HG03064 (cell line): ENCODE measurements at regions not wholly inside any gene's neighbourhood (a gene's known extent, or its start where the extent isn't known, plus 50 kb on each side); places are given as distances from the start of the nearest gene placed in this dataset.

Source experiments
- ATAC-seq: cut with Tn5 transposase; IDR thresholded peaks from one replicate; pipeline ENCODE4 v1.9.1; 2021; ENCODE audit warnings: low read depth; ENCODE audit not compliant: unreplicated experiment

GRCh38 chr3:24595796-24596195, 101.1 kb upstream of the THRB start:
- ATAC-seq = no peak

GRCh38 chr3:24596626-24597025, 102.0 kb upstream of the THRB start:
- no peak for ATAC-seq

- ATAC-seq = no peak
These were observed 104.2 kb upstream of the THRB start for GRCh38 chr3:24598695-24599470.

GRCh38 chr3:24601066-24601939, 106.7 kb upstream of the THRB start:
- no peak for ATAC-seq

GRCh38 chr3:24604215-24604614, 109.6 kb upstream of the THRB start:
- ATAC-seq = no peak

GRCh38 chr3:24605511-24606028, 110.9 kb upstream of the THRB start:
- no peak for ATAC-seq

- ATAC-seq = no peak
These were observed 112.6 kb upstream of the THRB start for GRCh38 chr3:24607281-24607680.

- ATAC-seq = no peak
These were observed 114.2 kb upstream of the THRB start for GRCh38 chr3:24608701-24609390.

GRCh38 chr3:24614359-24614758, 119.7 kb upstream of the THRB start:
- ATAC-seq = no peak

GRCh38 chr3:24615177-24615576, 120.5 kb upstream of the THRB start:
- no peak for ATAC-seq

- no peak for ATAC-seq
These were observed 121.6 kb upstream of the THRB start for GRCh38 chr3:24616110-24616829.

- ATAC-seq = no peak
These were observed 127.5 kb upstream of the THRB start for GRCh38 chr3:24622138-24622537.

- no peak for ATAC-seq
These were observed 128.1 kb upstream of the THRB start for GRCh38 chr3:24622696-24623225.

- no peak for ATAC-seq
These were observed 129.0 kb upstream of the THRB start for GRCh38 chr3:24623657-24624056.

- ATAC-seq = no peak
These were observed 130.5 kb upstream of the THRB start for GRCh38 chr3:24624938-24625681.

GRCh38 chr3:24628523-24629258, 134.0 kb upstream of the THRB start:
- no peak for ATAC-seq

- no peak for ATAC-seq
These were observed 136.8 kb upstream of the THRB start for GRCh38 chr3:24631481-24631880.

GRCh38 chr3:24639061-24639460, 144.4 kb upstream of the THRB start:
- no peak for ATAC-seq
